ENCODE measurements at regions not wholly inside any gene's neighbourhood (a gene's known extent, or its start where the extent isn't known, plus 50 kb on each side); places are given as distances from the start of the nearest gene placed in this dataset.

DNA sequence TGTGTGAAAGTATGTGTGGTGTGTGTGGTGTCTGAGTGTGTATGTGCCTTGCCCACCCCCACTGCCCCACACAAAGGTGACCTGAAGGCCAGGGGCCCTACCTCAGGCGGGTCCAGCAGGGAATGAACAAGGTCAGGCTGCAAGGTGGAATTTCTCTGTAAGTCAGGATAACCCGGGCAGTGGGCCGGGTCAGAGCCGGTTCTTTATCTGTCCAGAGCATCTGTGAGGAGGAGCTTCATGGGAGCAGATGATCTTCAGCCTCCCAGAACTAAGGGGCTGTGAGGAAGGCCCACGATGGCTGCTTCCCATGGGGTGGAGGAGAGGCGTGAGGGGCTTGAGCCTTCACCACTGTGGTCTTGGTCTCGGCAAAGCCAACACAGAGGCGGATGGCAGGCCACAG, 150.3 kb downstream of the TFCP2L1 start:
- H3K27ac ChIP-seq (ENCODE audit: low read depth, low read length): no peak overlapping the region
- H3K4me1 ChIP-seq (ENCODE audit: control insufficient read depth in 3 of 3, insufficient read depth in 3 of 3, low read length in 3 of 3): no peaks in the 10 kb centered on the region

DNA sequence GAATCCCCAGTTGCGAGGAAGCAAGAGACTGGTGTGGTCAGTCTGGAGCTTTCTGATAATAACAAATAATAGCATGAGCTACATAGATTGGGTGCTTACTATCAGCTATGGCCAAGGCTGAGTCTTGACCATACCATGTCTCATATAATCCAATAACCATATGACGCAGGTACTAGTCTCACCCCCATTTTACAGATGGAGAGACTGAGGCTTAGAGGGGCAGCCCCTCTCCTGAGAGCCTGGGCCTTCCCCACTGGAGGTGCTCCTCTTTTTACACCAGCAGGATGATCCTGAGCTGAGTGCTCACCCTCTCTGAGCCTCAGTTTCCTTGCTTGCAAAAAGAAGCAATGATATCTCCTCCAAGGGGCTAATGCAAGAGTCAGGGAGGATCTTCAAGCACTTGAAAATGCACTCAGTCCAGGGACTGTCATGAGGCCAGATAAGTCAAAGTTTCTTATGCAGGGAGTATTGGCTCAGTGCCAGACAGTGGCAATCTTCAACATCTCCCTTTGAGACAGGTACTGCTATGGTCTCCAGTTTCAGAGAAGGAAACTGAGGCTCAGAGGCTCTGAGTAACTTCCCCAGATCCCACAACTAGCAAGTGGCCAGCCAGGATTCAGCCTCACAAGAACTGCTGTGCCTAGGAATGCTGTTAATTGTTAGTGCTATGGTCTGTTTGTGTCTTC, 149.7 kb downstream of the TFCP2L1 start:
- no peaks in the 10 kb centered on the region for H3K36me3 ChIP-seq (ENCODE audit: control insufficient read depth in 3 of 3, insufficient read depth in 3 of 3, low read length in 3 of 3)
- no peak overlapping the region for H3K27ac ChIP-seq (ENCODE audit: low read depth, low read length)
- H3K27me3 ChIP-seq (ENCODE audit: control insufficient read depth in 3 of 3, insufficient read depth in 3 of 3, low read length in 3 of 3): peaks cover 0 to 6% (median 2%) of the 10 kb centered on the region in 3 donors
- no peaks in the 10 kb centered on the region for H3K4me1 ChIP-seq (ENCODE audit: control insufficient read depth in 3 of 3, insufficient read depth in 3 of 3, low read length in 3 of 3)
- no peak overlapping the region for H3K4me3 ChIP-seq (ENCODE audit: low read length in 3 of 3)
- H3K9me3 ChIP-seq (ENCODE audit: control insufficient read depth in 3 of 3, low read length in 3 of 3): peaks cover 0 to 4% (median 0%) of the 10 kb centered on the region in 3 donors
- no peak overlapping the region for H3K9ac ChIP-seq (ENCODE audit: low read depth in 1 of 3, low read length in 3 of 3)

More for the DNA sequence above, 150.3 kb downstream of the TFCP2L1 start:
- no peak overlapping the region for H3K4me3 ChIP-seq (ENCODE audit: low read length in 3 of 3)
- H3K9me3 ChIP-seq (ENCODE audit: control insufficient read depth in 3 of 3, low read length in 3 of 3): peaks cover 0 to 4% (median 0%) of the 10 kb centered on the region in 3 donors
- peaks cover 0 to 9% (median 2%) of the 10 kb centered on the region in 3 donors for H3K27me3 ChIP-seq (ENCODE audit: control insufficient read depth in 3 of 3, insufficient read depth in 3 of 3, low read length in 3 of 3)
- H3K9ac ChIP-seq (ENCODE audit: low read depth in 1 of 3, low read length in 3 of 3): no peak overlapping the region
- no peaks in the 10 kb centered on the region for H3K36me3 ChIP-seq (ENCODE audit: control insufficient read depth in 3 of 3, insufficient read depth in 3 of 3, low read length in 3 of 3)

DNA sequence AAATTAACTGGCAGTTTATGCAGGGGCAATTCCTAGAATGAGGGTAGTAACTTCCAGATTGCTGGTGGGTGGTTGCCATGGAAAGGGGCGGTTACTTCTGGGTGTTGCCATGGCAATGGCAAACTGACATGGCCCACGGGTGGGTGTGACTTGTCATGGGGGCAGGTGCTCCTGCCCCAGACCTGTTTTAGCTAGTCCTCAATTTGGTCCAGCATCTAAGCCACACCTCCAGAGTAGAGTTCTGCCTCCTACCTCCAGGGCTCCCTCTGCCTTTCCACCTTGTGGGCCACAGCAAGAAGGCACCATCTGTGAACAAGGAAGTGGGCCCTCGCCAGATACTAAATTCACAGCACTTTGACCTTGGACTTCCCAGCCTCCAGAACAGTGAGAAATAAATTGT, 148.7 kb downstream of the TFCP2L1 start:
- Histone ChIP-seq H3K4me1 (ENCODE audit: control insufficient read depth in 3 of 3, insufficient read depth in 3 of 3, low read length in 3 of 3) (no peaks in the 10 kb centered on the region), H3K36me3 (ENCODE audit: control insufficient read depth in 3 of 3, insufficient read depth in 3 of 3, low read length in 3 of 3) (no peaks in the 10 kb centered on the region), H3K27me3 (ENCODE audit: control insufficient read depth in 3 of 3, insufficient read depth in 3 of 3, low read length in 3 of 3) (peaks cover 0 to 6% (median 2%) of the 10 kb centered on the region in 3 donors), H3K27ac (ENCODE audit: low read depth, low read length) (no peak overlapping the region), H3K4me3 (ENCODE audit: low read length in 3 of 3) (no peak overlapping the region), H3K9me3 (ENCODE audit: control insufficient read depth in 3 of 3, low read length in 3 of 3) (peaks cover 0 to 4% (median 0%) of the 10 kb centered on the region in 3 donors), H3K9ac (ENCODE audit: low read depth in 1 of 3, low read length in 3 of 3) (no peak overlapping the region)

DNA sequence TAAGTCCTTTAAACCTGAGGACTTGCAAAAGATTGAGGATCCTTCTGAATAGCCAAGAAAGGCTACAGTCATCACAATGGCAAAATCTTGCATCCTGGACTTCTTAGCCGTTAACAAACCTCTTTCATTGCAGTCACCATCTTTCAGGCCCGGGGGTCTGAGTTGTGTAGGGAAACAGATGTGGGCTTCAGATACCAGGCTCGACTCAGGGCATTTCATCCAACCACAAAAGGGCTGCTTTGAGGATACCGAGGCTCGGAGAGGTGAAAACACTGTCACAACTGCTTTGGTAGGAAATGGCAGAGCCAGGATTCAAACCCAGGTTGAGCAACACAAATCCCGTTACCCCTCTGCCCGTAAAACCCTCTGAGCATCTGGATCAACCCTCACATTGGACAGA, 147.4 kb downstream of the TFCP2L1 start:
- Histone ChIP-seq H3K27me3 (ENCODE audit: control insufficient read depth in 3 of 3, insufficient read depth in 3 of 3, low read length in 3 of 3) (peaks cover 0 to 6% (median 2%) of the 10 kb centered on the region in 3 donors), H3K9me3 (ENCODE audit: control insufficient read depth in 3 of 3, low read length in 3 of 3) (peaks cover 0 to 4% (median 0%) of the 10 kb centered on the region in 3 donors), H3K27ac (ENCODE audit: low read depth, low read length) (no peak overlapping the region)

DNA sequence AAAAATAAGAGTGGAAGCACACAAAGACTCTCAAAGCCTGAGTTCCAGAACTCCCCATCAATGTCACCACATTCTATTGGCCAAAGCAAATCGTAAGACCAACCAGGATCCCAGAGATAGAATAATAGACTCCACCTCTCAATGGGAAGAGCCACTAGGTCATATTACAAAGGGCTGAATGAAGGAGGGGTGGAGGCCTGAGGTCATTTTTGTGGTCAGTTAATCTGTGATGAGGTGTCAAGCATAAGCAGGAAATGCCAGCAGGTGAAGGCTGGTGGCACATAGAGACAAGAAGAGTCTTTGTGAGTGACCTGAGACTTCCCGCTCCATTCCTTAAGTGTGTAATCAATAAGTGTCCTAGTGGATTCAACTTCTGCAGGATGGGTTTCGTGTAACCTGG, 144.3 kb downstream of the TFCP2L1 start:
- no peaks in the 10 kb centered on the region for H3K4me1 ChIP-seq (ENCODE audit: control insufficient read depth in 3 of 3, insufficient read depth in 3 of 3, low read length in 3 of 3)
- peaks cover 0 to 4% (median 0%) of the 10 kb centered on the region in 3 donors for H3K9me3 ChIP-seq (ENCODE audit: control insufficient read depth in 3 of 3, low read length in 3 of 3)
- peaks cover 0 to 2% (median 0%) of the 10 kb centered on the region in 3 donors for H3K27me3 ChIP-seq (ENCODE audit: control insufficient read depth in 3 of 3, insufficient read depth in 3 of 3, low read length in 3 of 3)
- no peak overlapping the region for H3K9ac ChIP-seq (ENCODE audit: low read depth in 1 of 3, low read length in 3 of 3)
- no peak overlapping the region for H3K4me3 ChIP-seq (ENCODE audit: low read length in 3 of 3)
- no peak overlapping the region for H3K27ac ChIP-seq (ENCODE audit: low read depth, low read length)
- H3K36me3 ChIP-seq (ENCODE audit: control insufficient read depth in 3 of 3, insufficient read depth in 3 of 3, low read length in 3 of 3): no peaks in the 10 kb centered on the region

More for the DNA sequence above, 147.4 kb downstream of the TFCP2L1 start:
- Histone ChIP-seq H3K36me3 (ENCODE audit: control insufficient read depth in 3 of 3, insufficient read depth in 3 of 3, low read length in 3 of 3) (no peaks in the 10 kb centered on the region), H3K4me3 (ENCODE audit: low read length in 3 of 3) (no peak overlapping the region), H3K9ac (ENCODE audit: low read depth in 1 of 3, low read length in 3 of 3) (no peak overlapping the region), H3K4me1 (ENCODE audit: control insufficient read depth in 3 of 3, insufficient read depth in 3 of 3, low read length in 3 of 3) (no peaks in the 10 kb centered on the region)

DNA sequence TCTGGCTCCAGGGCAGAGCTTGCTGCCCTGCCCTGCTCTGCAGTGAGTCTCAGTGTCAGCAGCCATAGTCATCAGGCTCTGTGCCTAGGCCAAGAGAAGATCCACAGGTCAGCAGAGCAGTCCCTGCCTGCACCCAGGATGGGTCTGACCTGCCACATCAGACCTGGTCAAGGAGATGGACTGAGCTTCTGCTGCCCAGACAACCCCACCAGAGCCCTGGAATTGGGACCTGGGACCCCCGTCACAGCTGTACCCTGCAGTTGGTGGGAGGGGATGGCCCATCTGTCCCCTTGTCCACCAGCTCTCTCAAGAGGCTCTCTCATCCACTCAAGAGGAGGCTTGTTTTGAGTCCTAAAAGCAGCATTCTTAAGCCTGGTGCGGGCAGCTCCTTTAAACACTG, 142.6 kb downstream of the TFCP2L1 start:
- Histone ChIP-seq H3K9ac (ENCODE audit: low read depth in 1 of 3, low read length in 3 of 3) (no peak overlapping the region), H3K36me3 (ENCODE audit: control insufficient read depth in 3 of 3, insufficient read depth in 3 of 3, low read length in 3 of 3) (no peaks in the 10 kb centered on the region), H3K27ac (ENCODE audit: low read depth, low read length) (no peak overlapping the region), H3K9me3 (ENCODE audit: control insufficient read depth in 3 of 3, low read length in 3 of 3) (peaks cover 0 to 4% (median 0%) of the 10 kb centered on the region in 3 donors), H3K27me3 (ENCODE audit: control insufficient read depth in 3 of 3, insufficient read depth in 3 of 3, low read length in 3 of 3) (no peaks in the 10 kb centered on the region), H3K4me1 (ENCODE audit: control insufficient read depth in 3 of 3, insufficient read depth in 3 of 3, low read length in 3 of 3) (no peaks in the 10 kb centered on the region), H3K4me3 (ENCODE audit: low read length in 3 of 3) (no peak overlapping the region)

DNA sequence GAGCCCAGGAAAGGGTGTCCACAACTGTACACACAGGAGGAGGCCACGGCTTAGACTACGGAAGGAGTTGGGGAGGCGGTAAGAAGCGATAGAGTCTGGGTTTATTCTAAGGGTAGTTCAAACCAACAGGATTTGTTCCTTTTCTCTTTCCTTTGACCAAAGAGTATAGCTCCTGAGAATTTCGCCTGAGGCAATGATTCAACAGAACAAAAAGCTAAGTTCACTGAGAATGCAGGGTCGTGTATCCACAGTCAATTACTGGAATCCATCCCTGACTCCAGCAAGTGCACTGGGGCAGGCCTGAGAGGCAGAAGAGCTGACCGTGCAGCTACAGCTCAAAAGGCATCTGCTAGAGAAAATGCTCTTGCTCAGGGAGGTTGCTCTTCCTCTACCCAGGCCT, 140.9 kb downstream of the TFCP2L1 start:
- Histone ChIP-seq H3K9ac (ENCODE audit: low read depth in 1 of 3, low read length in 3 of 3) (no peak overlapping the region), H3K36me3 (ENCODE audit: control insufficient read depth in 3 of 3, insufficient read depth in 3 of 3, low read length in 3 of 3) (no peaks in the 10 kb centered on the region), H3K4me3 (ENCODE audit: low read length in 3 of 3) (no peak overlapping the region), H3K27ac (ENCODE audit: low read depth, low read length) (no peak overlapping the region), H3K9me3 (ENCODE audit: control insufficient read depth in 3 of 3, low read length in 3 of 3) (peaks cover 0 to 4% (median 0%) of the 10 kb centered on the region in 3 donors), H3K4me1 (ENCODE audit: control insufficient read depth in 3 of 3, insufficient read depth in 3 of 3, low read length in 3 of 3) (no peaks in the 10 kb centered on the region), H3K27me3 (ENCODE audit: control insufficient read depth in 3 of 3, insufficient read depth in 3 of 3, low read length in 3 of 3) (no peaks in the 10 kb centered on the region)

DNA sequence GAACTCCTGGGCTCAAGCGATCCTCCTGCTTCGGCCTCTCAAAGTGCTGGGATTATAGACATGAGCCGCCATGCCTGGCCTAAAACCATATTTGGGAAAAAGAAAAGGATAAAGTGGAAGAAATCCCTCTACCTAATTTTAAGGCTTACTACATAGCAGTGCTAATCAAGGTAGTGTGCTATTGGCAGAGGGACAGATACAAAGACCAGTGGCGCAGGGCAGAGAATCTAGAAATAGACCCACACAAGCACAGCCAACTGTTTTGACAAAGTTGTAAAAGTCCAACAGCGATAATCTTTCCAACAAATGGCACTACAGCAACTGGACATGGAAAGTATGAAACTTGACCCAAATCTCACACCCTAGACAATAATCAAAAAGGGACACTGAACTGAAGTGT, 138.4 kb downstream of the TFCP2L1 start:
- Histone ChIP-seq H3K9ac (ENCODE audit: low read depth in 1 of 3, low read length in 3 of 3) (no peak overlapping the region), H3K9me3 (ENCODE audit: control insufficient read depth in 3 of 3, low read length in 3 of 3) (no peaks in the 10 kb centered on the region), H3K36me3 (ENCODE audit: control insufficient read depth in 3 of 3, insufficient read depth in 3 of 3, low read length in 3 of 3) (no peaks in the 10 kb centered on the region), H3K4me3 (ENCODE audit: low read length in 3 of 3) (no peak overlapping the region), H3K27ac (ENCODE audit: low read depth, low read length) (no peak overlapping the region), H3K4me1 (ENCODE audit: control insufficient read depth in 3 of 3, insufficient read depth in 3 of 3, low read length in 3 of 3) (peaks cover 0 to 2% (median 0%) of the 10 kb centered on the region in 3 donors), H3K27me3 (ENCODE audit: control insufficient read depth in 3 of 3, insufficient read depth in 3 of 3, low read length in 3 of 3) (no peaks in the 10 kb centered on the region)

DNA sequence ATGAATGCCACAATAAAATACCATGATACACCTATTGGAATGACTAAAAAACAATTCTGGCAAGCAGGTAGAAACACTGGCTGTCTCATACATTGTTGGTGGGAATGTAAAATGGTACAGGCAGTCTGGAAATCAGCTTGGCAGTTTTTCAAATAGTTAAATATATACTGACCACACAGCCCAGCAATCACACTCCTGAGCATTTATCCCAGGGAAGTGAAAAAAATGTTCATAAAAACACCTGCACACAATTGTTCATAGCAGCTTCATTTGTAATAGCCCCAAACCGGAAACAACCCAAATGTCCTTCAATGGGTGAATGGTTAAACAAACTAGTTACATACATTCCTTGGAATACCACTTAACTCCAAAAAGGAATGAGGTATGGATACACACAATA, 137.2 kb downstream of the TFCP2L1 start:
- Histone ChIP-seq H3K9ac (ENCODE audit: low read depth in 1 of 3, low read length in 3 of 3) (no peak overlapping the region), H3K36me3 (ENCODE audit: control insufficient read depth in 3 of 3, insufficient read depth in 3 of 3, low read length in 3 of 3) (no peaks in the 10 kb centered on the region), H3K9me3 (ENCODE audit: control insufficient read depth in 3 of 3, low read length in 3 of 3) (no peaks in the 10 kb centered on the region), H3K4me3 (ENCODE audit: low read length in 3 of 3) (no peak overlapping the region), H3K27me3 (ENCODE audit: control insufficient read depth in 3 of 3, insufficient read depth in 3 of 3, low read length in 3 of 3) (no peaks in the 10 kb centered on the region), H3K27ac (ENCODE audit: low read depth, low read length) (no peak overlapping the region), H3K4me1 (ENCODE audit: control insufficient read depth in 3 of 3, insufficient read depth in 3 of 3, low read length in 3 of 3) (peaks cover 0 to 2% (median 0%) of the 10 kb centered on the region in 3 donors)

DNA sequence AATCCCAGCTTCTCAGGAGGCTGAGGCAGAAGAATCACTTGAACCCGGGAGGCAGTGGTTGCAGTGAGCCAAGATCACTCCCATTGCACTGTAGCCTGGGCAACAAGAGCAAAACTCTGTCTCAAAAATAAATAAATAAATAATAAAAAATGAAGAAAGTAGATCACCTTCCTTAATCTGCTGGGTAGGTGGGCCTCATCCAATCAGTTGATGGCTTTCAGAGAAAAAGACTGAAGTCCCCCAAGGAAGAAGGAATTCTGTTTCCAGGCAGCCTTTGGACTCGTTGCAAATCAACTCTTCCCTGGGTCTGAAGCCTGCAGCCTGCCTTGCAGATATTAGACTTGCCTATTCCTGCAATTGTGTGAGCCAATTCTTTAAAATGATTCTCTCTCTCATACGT, 136.5 kb downstream of the TFCP2L1 start:
- no peak overlapping the region for H3K27ac ChIP-seq (ENCODE audit: low read depth, low read length)
- H3K4me1 ChIP-seq (ENCODE audit: control insufficient read depth in 3 of 3, insufficient read depth in 3 of 3, low read length in 3 of 3): peaks cover 0 to 2% (median 0%) of the 10 kb centered on the region in 3 donors
- no peaks in the 10 kb centered on the region for H3K27me3 ChIP-seq (ENCODE audit: control insufficient read depth in 3 of 3, insufficient read depth in 3 of 3, low read length in 3 of 3)
- H3K36me3 ChIP-seq (ENCODE audit: control insufficient read depth in 3 of 3, insufficient read depth in 3 of 3, low read length in 3 of 3): no peaks in the 10 kb centered on the region
- H3K4me3 ChIP-seq (ENCODE audit: low read length in 3 of 3): no peak overlapping the region
- H3K9me3 ChIP-seq (ENCODE audit: control insufficient read depth in 3 of 3, low read length in 3 of 3): no peaks in the 10 kb centered on the region
- no peak overlapping the region for H3K9ac ChIP-seq (ENCODE audit: low read depth in 1 of 3, low read length in 3 of 3)

All from skeletal muscle tissue (tissue), 3 donors.